ENCODE measurements at regions not wholly inside any gene's neighbourhood (a gene's known extent, or its start where the extent isn't known, plus 50 kb on each side); places are given as distances from the start of the nearest gene placed in this dataset.

GRCh38 chr4:63020661-63021060 is 1388.6 kb downstream of the TECRL start:
- no peak for DNase-seq

- no peak for DNase-seq
Measured at GRCh38 chr4:63017300-63017699, 1392.0 kb downstream of the TECRL start.

DNA sequence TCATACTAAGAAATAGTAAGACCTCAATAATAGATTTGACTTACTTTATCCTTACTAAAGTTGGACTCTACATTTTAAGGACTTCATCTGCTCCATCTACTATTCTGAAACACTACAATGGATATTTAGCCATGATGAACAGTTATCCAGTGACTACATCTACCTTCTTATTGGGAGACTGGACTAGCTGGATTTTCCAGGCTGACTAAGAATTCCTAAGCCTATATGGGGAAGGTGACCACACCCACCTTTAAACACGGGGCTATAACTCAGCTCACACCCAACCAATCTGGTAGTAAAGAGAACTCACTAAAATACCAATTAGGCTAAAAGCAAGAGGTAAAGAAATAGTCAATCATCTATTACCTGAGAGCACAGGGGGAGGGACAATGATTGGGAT is 1438.4 kb downstream of the TECRL start:
- no peak for DNase-seq

DNA sequence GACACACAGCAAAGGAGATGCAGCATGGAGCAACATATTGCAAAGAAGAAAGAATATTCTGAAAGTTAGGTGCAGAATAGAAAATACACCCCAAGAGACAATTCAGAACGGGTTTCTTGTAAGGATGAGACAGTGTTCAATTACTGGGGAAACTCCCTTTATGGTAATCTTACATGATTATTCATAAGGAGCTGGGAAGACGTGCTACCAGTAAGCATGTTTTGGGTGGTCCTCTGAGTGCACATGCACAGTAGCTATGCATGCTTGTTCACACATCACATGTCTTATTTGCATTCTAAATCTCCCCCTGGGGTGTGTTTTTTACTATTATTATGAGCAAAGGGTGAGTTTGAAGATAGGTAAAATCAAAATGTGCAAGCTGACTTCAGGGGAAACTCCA is 1448.8 kb downstream of the TECRL start:
- no peak for DNase-seq

GRCh38 chr4:62953752-62954151 is 1455.5 kb downstream of the TECRL start:
- DNase-seq, result no peak

GRCh38 chr4:62952366-62952765 is 1456.9 kb downstream of the TECRL start:
- DNase-seq, result no peak

GRCh38 chr4:62948108-62948507 is 1461.1 kb downstream of the TECRL start:
- DNase-seq, result no peak

GRCh38 chr4:62940229-62940628 is 1469.0 kb downstream of the TECRL start:
- DNase-seq, result no peak

DNA sequence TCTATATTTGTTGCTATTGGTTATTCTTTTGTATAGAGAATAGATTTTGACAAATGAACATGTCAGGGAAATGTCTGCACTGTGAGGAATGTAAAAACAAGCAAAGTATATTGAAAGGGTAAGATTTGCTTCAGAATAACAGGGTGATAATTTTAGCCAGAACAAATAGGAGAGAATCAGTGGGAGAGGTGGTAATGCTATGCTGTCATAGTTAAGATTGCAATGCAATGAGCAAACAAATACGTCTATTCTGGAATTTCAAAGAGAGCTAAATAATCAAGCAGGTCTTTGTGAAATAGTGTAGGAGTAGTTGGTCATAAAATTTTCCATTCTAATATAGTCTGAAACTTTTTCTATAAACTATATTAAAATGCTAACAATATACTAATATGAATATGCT is 1478.4 kb downstream of the TECRL start:
- no peak for DNase-seq

DNA sequence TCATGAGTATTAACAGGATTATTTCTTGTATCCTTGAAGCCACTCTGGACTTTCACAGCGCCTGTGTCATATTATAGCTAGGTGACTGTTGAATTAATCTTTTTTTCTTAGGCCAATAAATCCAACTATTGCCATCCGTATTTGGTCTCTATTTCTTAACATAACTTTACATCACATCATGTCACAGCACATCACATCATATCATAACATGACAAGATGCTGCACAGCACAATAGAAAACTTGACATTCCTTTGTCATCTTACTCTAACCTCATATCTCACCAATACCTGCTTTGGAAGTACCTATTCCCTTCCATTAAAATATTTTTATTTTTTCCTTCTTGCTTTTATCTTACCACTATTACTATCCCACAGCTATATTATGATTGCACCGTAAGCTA is 1480.8 kb downstream of the TECRL start:
- no peak for DNase-seq

DNA sequence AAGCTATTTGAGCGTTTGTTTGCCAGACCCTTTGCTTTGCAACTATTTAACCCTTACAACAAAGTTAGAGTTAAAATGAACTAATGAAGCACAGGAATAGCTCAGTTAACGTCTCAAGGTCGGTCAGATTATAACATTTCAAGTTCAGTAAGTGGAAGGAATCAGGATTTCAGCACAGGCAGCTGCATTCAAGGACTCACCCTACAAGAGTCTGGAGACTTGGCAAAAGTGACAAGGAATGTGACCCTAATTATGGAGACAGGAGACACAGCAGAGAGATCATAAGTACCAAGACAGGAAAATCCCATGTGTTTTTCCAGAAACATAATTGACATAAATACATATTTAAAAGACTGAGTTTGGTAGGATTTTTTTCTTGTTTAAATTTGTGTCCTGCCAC is 1481.7 kb downstream of the TECRL start:
- no peak for DNase-seq

DNA sequence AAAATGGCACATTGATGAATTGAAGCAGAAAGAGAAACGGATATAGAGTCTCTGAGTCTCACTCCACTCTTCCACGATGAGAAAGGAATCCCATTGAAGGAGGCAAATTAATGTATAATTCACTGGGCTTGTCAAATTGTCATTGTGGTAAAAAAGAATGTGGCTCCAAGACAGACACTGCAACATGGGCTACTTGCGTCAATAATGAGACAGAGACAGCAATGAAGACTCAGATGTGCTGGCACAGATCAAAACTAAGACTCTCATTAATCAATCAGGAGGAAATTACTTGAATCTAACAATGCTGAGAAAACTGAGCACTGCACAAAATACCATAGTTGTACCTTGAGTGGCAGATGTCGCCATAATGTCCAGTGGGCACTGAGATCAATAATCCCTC is 1485.5 kb downstream of the TECRL start:
- no peak for DNase-seq

DNA sequence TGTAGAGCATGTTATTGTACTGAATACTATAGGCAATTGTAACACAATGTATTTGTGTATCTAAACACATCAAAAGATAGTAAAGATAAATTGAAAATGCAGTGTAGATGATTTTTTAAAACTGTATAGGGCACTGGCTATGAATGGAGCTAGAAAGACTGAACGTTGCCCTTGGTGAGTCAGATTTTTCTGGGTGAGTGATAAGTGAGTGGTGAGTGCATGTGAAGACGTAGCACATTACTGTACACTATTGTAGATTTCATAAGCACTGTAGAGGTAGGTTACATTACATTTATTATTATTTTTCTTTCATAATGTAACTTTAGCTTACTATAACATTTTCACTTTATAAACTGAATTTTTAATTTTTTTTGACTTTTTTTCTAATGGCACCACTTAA is 1491.6 kb downstream of the TECRL start:
- DNase-seq, result no peak

- no peak for DNase-seq
Measured at GRCh38 chr4:62914758-62915157, 1494.5 kb downstream of the TECRL start.

- no peak for DNase-seq
Measured at GRCh38 chr4:62913065-62913464, 1496.2 kb downstream of the TECRL start.

GRCh38 chr4:62912531-62912930 is 1496.7 kb downstream of the TECRL start:
- no peak for DNase-seq

DNA sequence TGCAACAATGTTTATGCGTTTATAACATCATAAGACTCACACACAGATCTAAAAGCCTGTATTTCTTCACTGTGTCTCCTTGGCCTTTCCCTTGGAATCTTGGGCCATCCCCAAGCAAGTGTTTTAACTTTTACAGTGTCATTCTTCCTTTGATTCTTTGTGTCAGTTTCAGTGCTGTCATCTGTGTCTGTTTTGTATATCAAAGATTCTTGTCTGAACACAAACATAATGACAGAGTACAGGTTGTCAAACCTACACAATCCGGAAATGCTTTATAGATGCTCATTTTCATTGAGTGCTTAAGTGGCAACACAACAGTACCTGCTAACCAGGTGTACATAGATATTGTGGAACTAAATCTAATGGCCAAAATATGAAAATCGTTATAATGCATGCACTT is 1500.0 kb downstream of the TECRL start:
- no peak for DNase-seq

GRCh38 chr4:62901101-62901500 is 1508.1 kb downstream of the TECRL start:
- no peak for DNase-seq

DNA sequence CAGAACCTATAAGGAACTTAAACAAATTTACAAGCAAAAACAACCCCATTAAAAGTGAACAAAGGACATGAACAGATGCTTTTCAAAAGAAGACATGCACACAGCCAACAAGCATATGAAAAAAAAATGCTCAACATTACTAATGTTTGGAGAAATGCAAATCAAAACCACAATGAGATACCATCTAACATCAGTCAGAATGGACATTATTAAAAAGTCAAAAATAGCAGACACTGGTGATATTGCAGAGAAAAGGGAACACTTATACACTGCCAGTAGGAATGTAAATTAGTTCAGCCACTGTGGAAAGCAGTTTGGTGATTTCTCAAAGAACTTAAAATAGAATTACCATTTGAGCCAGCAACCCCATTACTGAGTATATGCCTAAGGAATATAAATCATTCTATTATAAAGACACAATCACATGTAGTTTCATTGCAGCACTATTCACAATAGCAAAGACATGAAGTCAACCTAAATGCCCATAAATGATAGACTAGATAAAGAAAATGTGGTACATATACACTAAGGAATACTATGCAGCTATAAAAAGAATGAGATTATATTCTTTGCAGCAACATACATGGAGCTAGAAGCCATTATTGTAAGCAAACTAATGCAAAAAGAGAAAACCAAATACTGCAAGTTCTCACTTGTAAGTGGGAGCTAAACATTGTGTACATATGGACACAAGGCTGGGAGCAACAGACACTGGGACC is 1509.4 kb downstream of the TECRL start:
- no peak for DNase-seq

GRCh38 chr4:62898115-62898514 is 1511.1 kb downstream of the TECRL start:
- DNase-seq, result no peak

- no peak for DNase-seq
Measured at GRCh38 chr4:62896721-62897120, 1512.5 kb downstream of the TECRL start.

GRCh38 chr4:62881901-62882300 is 1527.3 kb downstream of the TECRL start:
- DNase-seq, result no peak

DNA sequence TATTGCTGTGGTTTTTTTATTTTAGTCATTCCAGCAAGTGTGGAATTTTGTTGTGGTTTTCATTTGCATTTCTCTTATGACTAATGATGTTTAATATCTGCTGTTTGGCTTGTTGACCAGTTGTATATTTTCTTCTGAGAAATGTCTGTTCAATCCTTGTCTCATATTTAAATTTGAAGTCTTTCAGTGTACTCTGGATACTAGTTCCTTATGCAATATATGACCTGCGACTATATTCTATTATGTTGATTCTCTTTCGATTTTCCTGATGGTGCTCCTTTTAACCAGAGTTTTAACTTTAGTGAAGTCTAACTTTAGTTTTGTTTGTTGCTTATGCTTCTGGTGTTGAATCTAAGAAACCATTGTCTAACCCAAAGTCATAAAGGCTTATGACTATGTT is 1528.0 kb downstream of the TECRL start:
- no peak for DNase-seq

GRCh38 chr4:62872856-62873255 is 1536.4 kb downstream of the TECRL start:
- DNase-seq, result no peak

DNA sequence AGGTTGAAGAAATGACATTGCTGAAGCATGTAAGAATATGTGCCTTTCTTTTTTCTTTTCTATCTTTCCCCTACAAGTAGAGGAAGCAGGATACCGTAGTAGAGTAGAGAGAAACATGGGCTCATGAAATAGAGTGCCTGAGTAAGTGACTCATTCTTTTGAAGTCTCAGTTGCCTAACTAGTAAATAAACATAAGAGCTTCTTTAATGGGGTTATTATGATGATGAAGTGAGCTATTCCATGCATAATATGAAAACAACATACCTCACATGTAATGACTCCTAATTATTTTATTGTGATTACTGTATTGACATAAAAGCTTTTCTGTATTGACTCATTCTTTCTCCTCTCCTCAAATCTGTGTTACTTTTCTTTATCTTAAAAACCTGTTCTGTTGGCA is 1538.2 kb downstream of the TECRL start:
- DNase-seq, result no peak

DNA sequence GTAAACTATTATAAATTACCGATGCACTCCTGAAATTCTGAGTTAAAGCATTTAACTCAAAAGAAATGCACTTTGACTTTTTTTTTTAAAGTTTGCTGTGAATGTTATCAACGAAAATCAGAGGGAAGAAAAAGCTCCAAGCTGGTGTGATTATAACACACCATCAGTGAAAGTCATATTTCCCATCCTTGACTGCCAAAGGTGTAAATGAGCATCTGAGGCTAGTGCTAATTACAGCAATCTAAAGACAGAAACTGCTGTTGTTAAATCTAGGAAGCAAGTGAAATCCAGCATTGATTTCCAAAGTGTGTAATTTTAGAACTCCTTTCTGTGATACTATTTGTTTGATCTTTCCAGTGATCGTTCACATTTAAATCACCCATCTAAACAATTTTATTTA is 1538.8 kb downstream of the TECRL start:
- DNase-seq, result no peak
